ENCODE measurements at regions not wholly inside any gene's neighbourhood (a gene's known extent, or its start where the extent isn't known, plus 50 kb on each side); places are given as distances from the start of the nearest gene placed in this dataset.
"Not testable (repeated sequence)": the region's sequence is repeated elsewhere in the genome, so short reads cannot be mapped to it uniquely, and the experiment has no call there.

DNA sequence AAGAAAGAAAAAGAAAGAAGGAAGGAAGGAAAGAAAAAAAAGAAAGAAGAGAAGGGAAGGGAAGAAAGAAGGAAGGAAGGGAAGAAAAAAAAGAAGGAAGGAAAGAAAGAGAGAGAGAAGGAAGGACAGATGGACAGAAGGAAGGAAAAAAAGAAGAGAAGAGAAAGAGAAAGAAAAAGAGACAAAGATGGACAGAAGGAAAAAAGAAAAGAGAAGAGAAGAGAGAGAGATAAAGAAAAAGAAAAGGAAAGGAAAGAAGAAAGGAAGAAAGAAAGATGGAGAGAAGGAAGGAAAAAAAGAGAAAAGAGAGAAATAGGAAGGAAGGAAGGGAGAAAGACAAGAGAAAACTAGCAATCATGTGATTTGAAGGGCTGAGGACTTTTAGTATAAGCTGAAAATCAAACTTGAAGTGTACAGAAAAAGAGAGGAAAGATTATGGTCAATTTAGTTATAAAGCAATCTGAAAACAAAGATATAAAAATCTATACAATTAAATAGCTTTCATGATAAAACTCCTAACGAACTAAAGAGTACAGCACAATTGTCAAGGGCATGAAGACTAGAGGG, 115.3 kb downstream of the LTN1 start:
- DNase-seq: no peak

DNA sequence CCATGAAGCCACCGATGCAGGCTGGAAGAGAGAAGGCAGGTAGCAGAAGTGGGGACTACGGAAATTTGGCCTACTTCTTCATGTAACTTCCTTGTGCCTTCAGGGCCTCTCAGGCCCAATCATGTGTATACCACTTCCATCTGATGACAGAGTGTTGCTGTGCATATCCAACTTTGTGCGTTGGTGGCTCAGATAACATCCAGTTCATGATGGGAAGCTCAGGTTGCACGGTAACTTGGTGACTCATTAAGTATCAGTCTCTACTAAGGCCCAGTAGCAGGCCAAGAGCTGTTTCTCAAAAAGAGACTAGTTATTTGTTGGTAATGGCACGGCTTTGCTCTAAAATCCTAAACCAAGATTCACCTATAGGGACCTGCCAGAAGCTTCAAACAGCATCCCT, 117.6 kb downstream of the LTN1 start:
- DNase-seq: no peak

DNA sequence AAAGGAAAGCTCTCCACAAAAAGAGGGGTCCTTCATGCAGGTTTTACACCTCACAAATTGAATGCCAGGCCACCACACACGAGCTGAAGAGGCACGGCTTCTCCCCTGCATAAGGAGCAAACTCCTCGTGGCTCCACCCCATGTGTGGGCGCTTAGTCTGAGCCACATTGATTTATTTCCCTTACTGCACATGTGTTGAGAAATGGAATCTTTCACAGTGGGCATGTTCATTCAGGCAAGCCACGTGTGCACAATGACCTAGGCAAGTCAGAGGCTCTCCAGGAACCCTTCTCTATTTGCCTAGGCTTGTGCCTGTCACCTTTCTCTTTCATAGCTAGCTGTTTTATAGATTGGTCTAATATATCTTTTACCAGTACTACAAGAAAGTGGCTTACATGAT, 120.5 kb downstream of the LTN1 start:
- no peak for DNase-seq

DNA sequence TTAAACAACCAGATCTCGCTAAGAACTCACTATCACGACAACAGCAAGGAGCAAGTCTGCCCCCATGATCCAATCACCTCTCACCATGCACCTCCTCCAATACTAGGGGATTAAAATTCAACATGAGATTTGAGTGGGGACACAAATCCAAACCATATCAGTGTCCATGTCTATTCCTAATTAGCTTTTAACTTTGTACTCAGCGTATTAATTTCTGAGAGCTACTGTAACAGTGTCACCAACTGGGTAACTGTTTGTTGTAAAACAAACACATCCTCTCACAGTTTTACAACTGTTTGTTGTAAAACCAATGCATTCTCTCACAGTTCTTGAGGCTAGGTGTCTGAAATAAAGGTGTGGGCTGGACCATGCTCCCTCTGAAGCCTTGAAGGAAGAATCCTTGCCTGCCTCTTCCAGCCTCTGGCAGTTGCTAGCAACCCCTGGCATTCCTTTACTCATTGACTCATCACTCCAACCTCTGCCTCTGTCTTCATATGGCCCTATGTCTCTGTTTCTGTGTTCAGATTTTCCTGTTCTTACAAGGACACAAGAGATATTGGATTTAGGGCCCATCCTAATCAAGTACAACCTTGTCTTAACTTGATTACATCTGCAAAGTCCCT, 121.2 kb downstream of the LTN1 start:
- DNase-seq: no peak

DNA sequence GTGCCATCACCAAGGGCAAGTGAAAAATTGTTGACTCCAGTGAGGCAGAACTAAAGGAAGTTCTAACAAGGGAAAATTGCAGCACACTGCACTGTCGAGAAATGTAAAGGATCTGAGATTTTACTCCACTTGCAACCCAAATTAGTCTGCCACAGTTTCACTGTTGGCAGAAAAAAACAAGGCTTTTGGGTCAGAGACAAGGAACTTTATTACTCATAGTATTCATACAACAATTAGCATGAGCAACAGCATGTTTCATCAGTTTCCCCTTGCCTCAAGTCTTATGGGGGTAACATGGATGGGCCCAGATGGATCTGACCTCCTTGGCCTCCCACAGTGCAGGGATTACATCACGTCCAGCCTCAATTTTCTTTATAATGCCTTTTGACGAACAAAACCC, 125.3 kb downstream of the LTN1 start:
- no peak for DNase-seq

DNA sequence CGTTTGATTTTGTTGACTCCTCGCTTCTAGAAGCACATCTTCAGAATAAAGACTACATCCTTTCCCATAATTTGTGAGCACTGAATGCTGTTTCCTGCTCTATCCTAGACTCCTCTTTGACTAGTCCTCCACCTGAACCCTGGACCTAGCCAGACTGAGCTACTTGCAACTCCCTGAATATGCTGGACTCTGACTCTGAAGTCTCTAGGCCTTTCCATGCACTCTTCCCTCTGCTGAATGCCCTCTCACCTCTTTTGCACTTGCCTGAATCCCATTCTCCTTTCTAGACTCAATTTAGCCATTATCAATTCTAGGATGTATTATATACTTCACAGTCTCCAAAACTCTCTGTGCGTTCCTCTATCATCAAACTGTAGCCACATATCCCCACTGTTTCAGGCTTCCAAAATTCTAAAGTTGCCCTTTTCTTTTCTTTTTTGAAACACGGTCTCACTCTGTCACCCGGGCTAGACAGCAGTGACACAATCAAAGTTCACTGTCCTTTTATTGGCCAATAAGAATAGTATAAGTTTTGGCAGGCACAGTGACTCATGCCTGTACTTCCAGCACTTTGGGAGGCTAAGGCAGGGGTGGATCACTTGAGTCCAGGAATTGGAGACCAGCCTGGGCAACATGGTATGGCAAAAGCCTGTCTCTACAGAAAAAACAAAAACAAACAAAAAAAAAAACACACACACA, 127.0 kb downstream of the LTN1 start:
- DNase-seq: no peak

DNA sequence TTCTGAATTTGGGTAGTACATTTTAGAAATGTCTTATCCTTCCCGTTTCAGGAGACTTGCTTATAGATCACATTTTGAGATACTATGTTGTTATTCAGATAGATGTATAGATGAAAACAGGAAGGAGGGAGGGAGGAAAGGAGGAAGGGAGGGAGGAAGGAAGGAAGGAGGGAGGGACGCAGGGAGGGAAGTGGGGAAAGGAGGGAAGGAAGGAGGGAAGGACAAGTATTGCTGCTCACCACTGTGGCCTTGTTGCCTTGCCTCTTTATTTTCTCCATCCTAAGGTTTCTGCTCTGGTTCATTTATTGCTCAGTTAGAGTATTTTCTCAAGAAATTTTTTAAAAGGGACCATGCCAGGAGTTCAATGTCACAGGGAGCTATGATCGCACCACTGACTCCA, 134.3 kb downstream of the LTN1 start:
- no peak for DNase-seq

DNA sequence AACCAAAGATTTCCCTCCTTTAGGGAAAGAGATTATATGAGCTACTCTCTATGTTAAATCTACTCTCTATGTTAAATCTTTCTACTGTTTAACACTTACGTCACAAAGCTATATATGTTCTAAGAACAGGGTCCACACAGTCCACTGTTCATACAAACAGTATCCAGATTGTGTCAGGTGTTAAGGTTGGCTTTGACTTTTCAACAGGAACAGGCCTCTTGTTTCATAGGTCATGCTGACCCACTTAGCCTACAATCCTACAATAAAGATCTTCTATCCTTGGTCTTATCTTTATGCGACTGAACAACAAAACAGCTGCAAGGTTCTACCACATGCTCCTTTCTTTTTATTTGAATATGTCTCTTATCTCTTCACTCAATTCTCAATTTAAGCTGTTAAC, 134.9 kb downstream of the LTN1 start:
- no peak for DNase-seq

DNA sequence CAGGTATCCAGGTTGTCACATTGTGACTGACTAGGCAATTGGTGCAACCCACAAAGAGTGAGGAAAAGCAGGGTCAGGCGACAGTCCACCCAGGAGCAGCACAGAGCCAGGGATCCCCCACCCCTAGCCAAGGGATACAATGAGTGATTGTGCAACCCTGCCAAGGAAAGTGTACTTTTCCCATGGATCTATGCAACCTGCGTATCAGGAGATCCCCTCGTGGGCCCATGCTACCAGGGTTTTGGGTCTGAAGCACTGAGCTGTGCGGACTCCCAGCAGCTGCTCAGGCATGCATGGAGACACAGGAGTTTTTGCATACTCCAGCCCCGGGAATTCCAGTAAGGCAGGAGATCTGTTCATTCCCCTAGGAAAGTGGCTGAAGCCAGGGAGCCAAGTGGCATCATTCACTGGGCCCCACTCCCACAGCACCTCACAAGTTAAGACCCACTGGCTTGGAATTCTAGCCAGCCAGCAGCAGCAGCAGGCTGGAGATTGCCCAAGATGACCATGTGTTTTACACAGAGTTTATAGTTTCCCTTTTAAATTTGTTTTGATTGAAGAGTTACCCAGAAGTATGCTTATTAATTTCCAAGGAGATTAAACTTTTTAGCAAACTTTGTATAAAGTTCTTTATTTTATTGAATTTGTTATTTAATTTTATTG, 136.0 kb downstream of the LTN1 start:
- DNase-seq: no peak

DNA sequence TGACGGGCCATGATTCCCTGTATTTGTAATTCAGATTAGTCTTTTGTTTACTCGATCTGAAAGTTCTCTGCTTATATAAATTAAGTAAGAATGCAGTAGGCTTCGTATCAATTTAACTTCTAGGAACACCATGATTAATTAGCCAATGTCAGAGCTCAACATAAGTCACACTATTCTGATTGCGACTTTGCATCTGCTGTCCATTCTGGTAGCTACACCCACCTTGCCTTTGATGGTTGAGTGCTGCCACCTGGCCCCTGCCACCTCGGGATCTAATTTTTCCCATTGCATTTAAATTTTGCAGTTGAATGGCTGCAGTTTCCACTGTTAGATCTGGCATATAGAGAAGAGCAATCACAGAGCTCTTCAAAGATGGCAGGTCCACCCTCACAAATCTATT, 140.0 kb downstream of the LTN1 start:
- DNase-seq: no peak

DNA sequence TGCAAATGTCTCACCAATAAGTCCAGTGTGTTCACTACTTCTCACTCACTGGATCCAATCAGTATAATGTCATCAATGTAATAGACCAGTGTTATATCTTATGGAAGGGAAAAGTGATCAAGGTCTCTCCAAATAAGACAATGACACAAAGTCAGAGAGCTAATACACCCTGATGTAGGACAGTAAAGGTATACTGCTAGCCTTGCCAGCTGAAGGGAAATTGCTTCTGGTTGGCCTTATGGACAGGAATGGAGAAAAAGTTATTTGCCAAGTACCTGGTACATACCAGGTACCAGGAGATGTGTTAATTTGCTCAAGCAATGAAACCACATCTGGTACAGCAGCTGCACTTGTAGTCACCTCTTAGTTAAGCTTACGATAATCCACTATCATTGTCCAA, 141.0 kb downstream of the LTN1 start:
- no peak for DNase-seq

DNA sequence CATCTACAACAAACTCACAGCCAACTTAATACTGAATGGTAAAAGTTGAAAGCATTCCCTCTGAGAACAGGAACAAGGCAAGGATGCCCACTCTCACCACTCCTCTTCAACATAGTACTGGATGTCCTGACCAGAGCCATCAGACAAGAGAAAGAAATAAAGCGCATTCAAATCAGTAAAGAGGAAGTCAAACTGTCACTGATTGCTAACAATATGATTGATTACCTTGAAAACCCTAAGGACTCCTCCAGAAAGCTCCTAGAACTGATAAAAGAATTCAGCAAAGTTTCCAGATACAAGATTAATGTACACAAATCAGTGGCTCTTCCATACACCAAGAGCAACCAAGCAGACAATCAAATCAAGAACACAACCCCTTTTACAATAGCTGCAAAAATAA, 153.4 kb downstream of the LTN1 start:
- not testable (repeated sequence) for DNase-seq

DNA sequence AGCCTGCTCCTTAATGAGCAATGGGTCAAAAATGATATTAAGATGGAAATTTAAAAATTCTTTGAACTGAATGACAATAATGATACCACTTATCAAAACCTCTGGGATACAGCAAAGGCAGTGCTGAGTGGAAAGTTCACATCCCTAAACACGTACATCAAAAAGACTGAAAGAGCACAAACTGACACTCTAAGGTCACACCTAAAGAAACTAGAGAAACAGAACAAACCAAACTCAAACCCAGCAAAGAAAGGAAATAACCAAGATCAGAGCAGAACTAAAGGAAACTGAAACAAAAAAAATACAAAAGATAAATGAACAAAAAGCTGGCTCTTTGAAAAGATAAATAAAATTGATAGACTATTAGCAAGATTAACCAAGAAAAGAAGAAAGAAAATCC, 155.3 kb downstream of the LTN1 start:
- DNase-seq: not testable (repeated sequence)

DNA sequence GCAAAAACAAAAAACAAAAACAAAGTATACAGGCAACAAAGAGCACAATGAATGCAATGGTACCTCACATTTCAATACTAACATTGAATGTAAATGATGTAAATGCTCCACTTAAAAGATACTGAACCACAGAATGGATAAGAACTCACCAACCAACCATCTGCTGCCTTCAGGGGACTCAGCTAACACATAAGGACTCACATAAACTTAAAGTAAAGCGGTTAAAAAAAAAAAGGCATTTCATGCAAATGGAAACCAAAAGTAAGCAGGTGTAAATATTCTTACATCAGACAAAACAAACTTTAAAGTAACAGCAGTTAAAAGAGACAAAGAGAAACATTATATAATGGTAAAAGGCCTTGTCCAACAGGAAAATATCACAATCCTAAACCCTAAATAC, 156.1 kb downstream of the LTN1 start:
- not testable (repeated sequence) for DNase-seq

DNA sequence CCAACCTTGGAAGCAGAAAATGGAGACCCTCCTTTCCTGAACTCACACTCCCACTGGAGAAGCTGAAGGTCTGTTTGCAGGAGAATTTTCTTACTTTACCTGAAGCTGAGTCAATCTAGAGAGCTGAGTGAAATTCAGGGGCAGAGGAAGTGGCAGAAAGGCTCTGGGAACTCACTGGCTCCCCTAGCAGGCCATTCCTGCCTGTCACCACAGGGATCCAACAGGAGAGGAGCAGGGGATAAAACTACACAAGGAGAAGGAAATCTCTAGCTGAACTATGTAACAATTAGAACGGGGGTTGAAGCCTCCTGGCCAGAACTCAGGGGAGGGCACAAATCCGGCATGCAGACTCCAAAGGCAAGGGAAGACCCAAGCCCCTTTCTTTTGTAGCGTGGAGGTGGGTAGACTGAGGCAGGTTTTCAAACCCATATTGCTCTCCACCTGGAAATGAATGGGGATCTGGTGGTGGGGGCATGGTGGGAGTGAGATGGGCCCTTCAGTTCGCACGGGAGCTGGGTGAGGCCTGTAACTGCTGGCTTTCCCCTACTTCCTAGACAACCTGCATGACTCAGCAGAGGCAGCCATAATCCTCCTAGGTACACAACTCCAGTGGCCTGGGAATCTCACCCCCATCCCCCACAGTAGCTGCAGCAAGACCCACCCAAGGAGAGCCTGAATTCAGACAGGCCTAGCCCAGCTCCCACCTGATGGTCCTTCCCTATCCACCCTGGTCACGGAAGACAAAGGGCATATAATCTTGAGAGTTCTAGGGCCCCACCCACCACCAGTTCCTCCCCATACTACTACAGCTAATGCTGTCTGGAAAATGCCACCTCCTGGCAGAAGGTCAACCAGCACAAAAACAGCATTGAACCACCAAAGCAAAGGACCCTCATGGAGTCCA, 158.1 kb downstream of the LTN1 start:
- no peak for DNase-seq

DNA sequence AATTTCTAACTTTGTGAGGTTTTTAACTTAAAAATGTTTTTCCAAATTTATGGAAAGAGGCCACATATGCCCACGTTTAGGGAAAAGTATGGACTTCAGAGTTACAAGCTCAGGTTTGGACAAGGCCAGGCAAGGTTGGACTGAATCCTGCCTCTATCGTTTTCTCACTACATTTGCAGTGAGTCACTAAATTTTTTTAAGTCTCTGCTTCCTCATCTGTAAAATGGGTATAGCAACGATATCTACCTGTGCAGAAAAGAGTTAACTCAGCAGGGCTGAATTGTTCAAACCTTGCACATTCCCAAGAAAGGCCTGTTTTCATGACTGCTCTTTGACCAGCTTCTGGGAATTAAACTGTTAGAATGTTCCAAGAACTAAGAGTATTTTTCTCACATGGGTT, 159.1 kb downstream of the LTN1 start:
- DNase-seq: no peak

DNA sequence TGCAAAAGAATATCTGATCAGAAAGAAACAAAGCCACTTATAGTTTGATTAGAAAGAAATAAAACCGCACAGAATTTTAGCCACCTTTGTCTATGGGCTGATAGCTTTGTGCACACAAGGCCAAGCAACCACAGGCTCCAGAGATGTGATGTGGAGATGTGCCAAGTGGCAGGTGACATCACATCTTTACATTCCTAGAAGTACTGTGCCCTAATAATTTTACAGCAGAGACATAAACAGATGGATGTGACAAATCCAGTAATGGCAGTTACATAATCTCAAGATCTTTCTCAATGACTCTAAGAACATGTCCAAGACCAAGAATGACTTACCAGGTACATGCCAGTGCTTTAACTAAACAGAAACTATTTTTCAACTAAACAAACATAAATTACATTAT, 159.5 kb downstream of the LTN1 start:
- DNase-seq: no peak

DNA sequence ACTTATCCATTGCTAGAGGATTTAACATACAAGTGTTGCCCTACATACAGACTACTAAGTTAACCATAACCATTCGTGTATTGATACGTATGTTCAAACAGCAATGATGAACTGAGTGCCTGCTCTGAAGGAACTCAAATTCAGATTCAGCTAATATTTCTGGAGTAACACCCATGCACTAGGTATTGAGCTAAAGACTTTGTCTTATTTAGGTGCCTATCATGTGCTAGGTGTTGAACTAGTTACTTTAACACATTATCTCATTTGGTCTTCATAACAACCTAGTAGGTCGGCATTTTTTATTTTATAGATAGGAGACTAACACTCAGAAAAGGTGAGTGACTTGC, 160.0 kb downstream of the LTN1 start:
- no peak for DNase-seq

DNA sequence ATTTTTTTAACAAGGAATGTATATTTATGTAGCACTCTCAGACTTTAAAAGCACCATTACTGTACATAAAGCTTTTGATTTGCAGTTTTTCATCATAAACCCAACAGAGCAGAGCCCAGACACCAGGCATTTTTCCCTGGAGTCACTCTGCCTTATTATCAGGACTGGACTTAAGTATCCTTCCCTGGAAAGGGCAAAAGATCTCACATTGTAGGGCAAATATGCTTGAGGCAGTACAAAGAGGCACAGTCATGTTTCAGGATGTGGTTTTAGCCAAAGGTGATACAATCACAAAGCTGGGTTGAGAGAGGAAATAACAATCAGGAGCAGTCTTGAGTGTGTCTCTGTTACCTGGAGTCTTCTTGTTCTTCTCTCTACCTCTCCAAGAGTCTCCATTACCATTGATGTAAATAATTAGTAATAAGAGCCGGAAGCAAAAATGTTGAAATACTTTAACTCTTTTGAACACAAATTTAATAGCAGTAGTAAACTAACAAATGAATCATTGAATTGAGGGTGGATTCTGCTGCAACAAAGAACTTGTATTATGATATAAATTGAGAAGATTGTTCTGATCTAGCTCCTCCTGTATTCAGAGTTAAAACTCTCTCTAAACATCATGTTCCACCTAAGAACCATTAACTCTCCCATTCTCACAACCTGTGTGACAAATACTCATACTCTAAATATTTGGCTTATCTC, 160.5 kb downstream of the LTN1 start:
- DNase-seq: peak in 1 of 2 experiments; percentile 4

DNA sequence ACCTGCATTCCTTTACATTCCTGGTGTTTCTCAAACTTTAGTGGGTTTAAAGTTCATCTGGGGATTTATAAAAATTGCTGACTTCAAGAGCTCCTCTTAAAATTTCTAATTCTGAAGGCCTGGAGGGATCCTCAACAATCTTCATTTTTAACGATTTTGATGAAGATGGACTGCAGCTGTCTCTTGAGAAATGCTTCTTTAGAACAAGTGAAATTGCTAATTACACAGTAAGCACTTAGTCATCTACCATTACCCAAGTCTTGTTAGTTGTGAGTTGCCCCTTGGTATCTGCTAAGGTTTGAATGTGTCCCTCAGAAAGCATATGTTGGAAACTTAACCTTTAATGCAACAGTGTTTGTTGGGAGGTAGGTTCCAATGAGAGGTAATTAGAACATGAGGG, 163.7 kb downstream of the LTN1 start:
- DNase-seq: no peak

DNA sequence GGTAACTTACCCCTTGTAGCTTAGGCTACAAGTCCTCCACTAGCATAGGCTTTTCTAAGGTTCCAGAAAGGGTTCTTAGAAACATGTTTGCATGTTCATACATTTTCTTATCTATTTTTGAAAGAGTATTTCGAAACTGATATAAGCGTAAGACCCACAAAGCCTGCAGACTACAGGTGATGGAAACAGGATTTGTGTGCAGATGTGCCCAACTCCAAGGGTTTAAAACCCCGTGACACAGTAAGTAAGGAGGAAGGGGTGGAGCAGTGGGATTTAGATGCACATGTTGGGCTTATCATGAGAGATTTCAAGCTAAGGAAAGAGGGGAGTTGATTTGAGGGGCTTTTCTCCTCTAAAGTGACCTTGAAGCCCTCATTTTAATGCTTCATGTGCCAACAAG, 164.7 kb downstream of the LTN1 start:
- no peak for DNase-seq

DNA sequence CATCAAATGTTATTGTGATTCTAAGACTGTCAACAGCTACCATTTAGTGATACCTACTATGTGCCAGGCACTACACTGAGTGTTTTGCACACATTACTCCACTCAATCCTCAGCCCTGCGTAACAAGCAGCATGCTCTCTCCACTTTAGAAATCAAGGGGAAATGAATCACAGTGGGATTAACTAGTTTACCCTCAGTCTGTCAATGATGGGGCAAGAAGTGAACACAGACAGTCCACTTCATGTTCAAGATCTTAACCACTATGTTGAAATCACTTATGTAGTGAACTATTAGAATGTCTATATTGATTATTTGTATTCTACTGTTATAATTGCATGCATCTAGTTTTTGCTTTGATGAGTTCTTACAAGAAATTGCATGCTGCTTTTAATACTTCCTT, 165.3 kb downstream of the LTN1 start:
- DNase-seq: no peak

DNA sequence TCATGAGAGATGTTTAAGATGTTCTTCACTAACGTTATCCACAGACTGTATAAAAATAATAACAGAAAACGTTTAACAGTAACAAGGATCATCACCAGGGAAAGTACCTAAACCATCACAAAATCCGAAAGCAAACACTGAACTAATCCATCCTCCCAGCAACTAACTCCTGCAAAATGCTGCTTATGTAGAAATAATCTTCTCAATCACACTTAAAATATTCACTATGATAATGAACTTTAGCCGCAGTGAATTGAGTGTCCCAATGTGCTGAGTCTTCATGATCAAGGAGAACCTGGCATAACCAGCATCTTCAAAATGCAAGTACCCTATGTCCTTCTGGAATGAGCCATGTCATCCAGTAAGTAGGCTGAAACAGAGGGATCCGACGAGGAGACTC, 166.1 kb downstream of the LTN1 start:
- no peak for DNase-seq
